WERI-Rb-1 (cell line): ENCODE measurements at regions not wholly inside any gene's neighbourhood (a gene's known extent, or its start where the extent isn't known, plus 50 kb on each side); places are given as distances from the start of the nearest gene placed in this dataset.

Experiments used
- DNase-seq: peaks from one replicate; pipeline ENCODE4 v3.0.0-alpha.2; 2020
- H3K27ac ChIP-seq: fragments of 250-450 bp; sonication (Bioruptor Pico); 2 replicates; pipeline ENCODE4 v1.5.1; 2020; ENCODE audit warnings: mild to moderate bottlenecking, moderate library complexity
- H3K27me3 ChIP-seq: fragments of 250-450 bp; sonication (Bioruptor Pico); 2 replicates; pipeline ENCODE4 v1.5.1; 2021; ENCODE audit warnings: mild to moderate bottlenecking, low read depth, moderate library complexity; ENCODE audit not compliant: insufficient read depth, severe bottlenecking
- H3K36me3 ChIP-seq: fragments of 250-450 bp; sonication (Bioruptor Pico); 2 replicates; pipeline ENCODE4 v1.5.1; 2020; ENCODE audit warnings: mild to moderate bottlenecking, moderate library complexity
- H3K4me3 ChIP-seq: 2 replicates; pipeline ENCODE4 v1.5.1; 2011; ENCODE audit warnings: low read depth, mild to moderate bottlenecking, control low read depth, low read length
- H3K9me3 ChIP-seq: fragments of 250-450 bp; sonication (Bioruptor Pico); 2 replicates; pipeline ENCODE4 v1.5.1; 2021; ENCODE audit warnings: mild to moderate bottlenecking, moderate library complexity; ENCODE audit not compliant: severe bottlenecking
- TF ChIP-seq, protein P1 (sequence below): IDR thresholded peaks from 2 replicates; pipeline ENCODE4 v1.5.1; 2011; ENCODE audit warnings: low read depth, mild to moderate bottlenecking, control low read depth, inconsistent platforms, low read length

GRCh38 chr5:3282841-3283240 is 312.8 kb upstream of the IRX1 start:
- Histone ChIP-seq H3K27me3 (peaks cover 96% of the 10 kb centered on the region), H3K27ac (no peak overlapping the region), H3K9me3 (peaks cover 6% of the 10 kb centered on the region), H3K4me3 (no peak overlapping the region), H3K36me3 (no peaks in the 10 kb centered on the region)
- TF ChIP-seq, protein P1, sequence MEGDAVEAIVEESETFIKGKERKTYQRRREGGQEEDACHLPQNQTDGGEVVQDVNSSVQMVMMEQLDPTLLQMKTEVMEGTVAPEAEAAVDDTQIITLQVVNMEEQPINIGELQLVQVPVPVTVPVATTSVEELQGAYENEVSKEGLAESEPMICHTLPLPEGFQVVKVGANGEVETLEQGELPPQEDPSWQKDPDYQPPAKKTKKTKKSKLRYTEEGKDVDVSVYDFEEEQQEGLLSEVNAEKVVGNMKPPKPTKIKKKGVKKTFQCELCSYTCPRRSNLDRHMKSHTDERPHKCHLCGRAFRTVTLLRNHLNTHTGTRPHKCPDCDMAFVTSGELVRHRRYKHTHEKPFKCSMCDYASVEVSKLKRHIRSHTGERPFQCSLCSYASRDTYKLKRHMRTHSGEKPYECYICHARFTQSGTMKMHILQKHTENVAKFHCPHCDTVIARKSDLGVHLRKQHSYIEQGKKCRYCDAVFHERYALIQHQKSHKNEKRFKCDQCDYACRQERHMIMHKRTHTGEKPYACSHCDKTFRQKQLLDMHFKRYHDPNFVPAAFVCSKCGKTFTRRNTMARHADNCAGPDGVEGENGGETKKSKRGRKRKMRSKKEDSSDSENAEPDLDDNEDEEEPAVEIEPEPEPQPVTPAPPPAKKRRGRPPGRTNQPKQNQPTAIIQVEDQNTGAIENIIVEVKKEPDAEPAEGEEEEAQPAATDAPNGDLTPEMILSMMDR: no peak
- no peak for DNase-seq

DNA sequence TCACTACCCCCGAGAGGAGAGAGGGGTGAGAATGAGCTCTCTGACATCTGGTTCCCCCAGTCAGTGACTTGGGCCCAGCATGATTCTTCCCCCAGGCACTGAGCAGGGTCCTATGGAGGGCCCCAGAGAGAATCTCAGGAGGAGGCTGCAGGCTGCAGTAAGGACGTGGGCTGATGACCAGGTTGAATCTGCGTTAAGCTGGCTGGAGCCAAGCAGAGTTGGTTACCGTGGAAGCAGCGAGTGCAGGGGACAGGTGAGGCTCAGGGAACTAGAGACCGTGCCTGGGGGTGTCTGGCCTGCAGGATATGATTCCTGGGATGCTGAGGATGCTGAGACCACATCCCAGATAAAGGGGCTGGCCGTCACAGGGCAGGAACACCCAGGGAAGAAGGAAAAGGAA is 314.3 kb upstream of the IRX1 start:
- Histone ChIP-seq H3K27me3 (peaks cover 93% of the 10 kb centered on the region), H3K27ac (no peak overlapping the region), H3K36me3 (no peaks in the 10 kb centered on the region), H3K9me3 (peaks cover 2% of the 10 kb centered on the region), H3K4me3 (no peak overlapping the region)
- DNase-seq: no peak
- TF ChIP-seq, protein P1: no peak

- DNase-seq: no peak
- TF ChIP-seq, protein P1: no peak
- Histone ChIP-seq H3K27ac (no peak overlapping the region), H3K36me3 (no peaks in the 10 kb centered on the region), H3K9me3 (peaks cover 2% of the 10 kb centered on the region), H3K27me3 (peaks cover 88% of the 10 kb centered on the region), H3K4me3 (no peak overlapping the region)
These were observed 317.0 kb upstream of the IRX1 start for GRCh38 chr5:3278643-3279042.

DNA sequence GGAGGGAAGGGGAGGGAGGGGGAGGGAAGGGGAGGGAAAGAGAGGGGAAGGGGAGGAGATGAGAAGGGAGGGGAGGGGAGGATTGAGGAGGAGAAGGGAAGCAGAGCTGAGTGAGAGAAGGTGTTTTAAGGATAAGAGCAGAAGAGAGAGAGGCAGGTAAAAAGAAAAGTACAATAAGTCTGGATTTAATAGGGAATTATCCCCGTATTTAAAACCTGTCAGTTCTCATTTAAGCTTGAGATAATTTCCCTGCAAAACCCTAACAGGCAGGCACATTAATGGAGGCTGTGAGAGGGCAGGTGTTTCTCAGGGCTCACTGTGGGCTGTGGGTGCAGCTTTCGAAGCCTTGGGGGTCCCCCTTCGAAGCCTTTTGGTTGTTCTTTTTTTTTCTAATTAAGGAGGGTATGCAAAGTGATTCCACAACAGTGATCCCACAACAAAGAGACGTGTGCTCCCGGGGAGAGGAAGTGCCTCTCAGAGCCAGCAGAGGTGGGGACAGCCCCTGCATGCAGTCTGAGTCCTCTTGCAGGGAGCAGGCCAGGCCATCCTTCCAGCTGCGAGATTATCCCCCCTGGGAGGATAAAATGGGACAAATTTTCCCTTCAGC is 317.9 kb upstream of the IRX1 start:
- H3K9me3 ChIP-seq: peaks cover 2% of the 10 kb centered on the region
- TF ChIP-seq, protein P1: no peak
- H3K4me3 ChIP-seq: no peak overlapping the region
- DNase-seq: no peak
- H3K27ac ChIP-seq: no peak overlapping the region
- no peaks in the 10 kb centered on the region for H3K36me3 ChIP-seq
- peaks cover 92% of the 10 kb centered on the region for H3K27me3 ChIP-seq

GRCh38 chr5:3276896-3277295 is 318.7 kb upstream of the IRX1 start:
- H3K36me3 ChIP-seq: no peaks in the 10 kb centered on the region
- TF ChIP-seq, protein P1: no peak
- no peak overlapping the region for H3K4me3 ChIP-seq
- H3K27ac ChIP-seq: no peak overlapping the region
- H3K9me3 ChIP-seq: peaks cover 2% of the 10 kb centered on the region
- DNase-seq: no peak
- peaks cover 92% of the 10 kb centered on the region for H3K27me3 ChIP-seq
